ENCODE measurements at regions not wholly inside any gene's neighbourhood (a gene's known extent, or its start where the extent isn't known, plus 50 kb on each side); places are given as distances from the start of the nearest gene placed in this dataset.

GRCh38 chr3:67875858-67876257, 221.4 kb upstream of the SUCLG2 start:
- DNase-seq (ENCODE audit: low spot score) = no peak

GRCh38 chr3:67875338-67875737, 220.9 kb upstream of the SUCLG2 start:
- DNase-seq (ENCODE audit: low spot score) = no peak

GRCh38 chr3:67870477-67870876, 216.1 kb upstream of the SUCLG2 start:
- DNase-seq (ENCODE audit: low spot score) = no peak

GRCh38 chr3:67866571-67866970, 212.2 kb upstream of the SUCLG2 start:
- DNase-seq (ENCODE audit: low spot score) = peak; percentile 7

GRCh38 chr3:67864587-67865183, 210.3 kb upstream of the SUCLG2 start:
- DNase-seq (ENCODE audit: low spot score) = no peak

GRCh38 chr3:67863869-67864268, 209.5 kb upstream of the SUCLG2 start:
- no peak for DNase-seq (ENCODE audit: low spot score)

GRCh38 chr3:67860429-67860828, 206.0 kb upstream of the SUCLG2 start:
- no peak for DNase-seq (ENCODE audit: low spot score)

- DNase-seq (ENCODE audit: low spot score) = no peak
Measured at GRCh38 chr3:67858492-67858891, 204.1 kb upstream of the SUCLG2 start.

- no peak for DNase-seq (ENCODE audit: low spot score)
Measured at GRCh38 chr3:67856718-67857117, 202.3 kb upstream of the SUCLG2 start.

- DNase-seq (ENCODE audit: low spot score) = no peak
Measured at GRCh38 chr3:67854663-67855062, 200.3 kb upstream of the SUCLG2 start.

GRCh38 chr3:67853520-67853919, 199.1 kb upstream of the SUCLG2 start:
- DNase-seq (ENCODE audit: low spot score) = no peak

GRCh38 chr3:67848299-67848698, 193.9 kb upstream of the SUCLG2 start:
- no peak for DNase-seq (ENCODE audit: low spot score)

GRCh38 chr3:67846166-67846565, 191.8 kb upstream of the SUCLG2 start:
- DNase-seq (ENCODE audit: low spot score) = no peak

GRCh38 chr3:67832817-67833216, 178.4 kb upstream of the SUCLG2 start:
- no peak for DNase-seq (ENCODE audit: low spot score)

- no peak for DNase-seq (ENCODE audit: low spot score)
Measured at GRCh38 chr3:67831262-67831661, 176.8 kb upstream of the SUCLG2 start.

GRCh38 chr3:67828486-67829010, 174.1 kb upstream of the SUCLG2 start:
- DNase-seq (ENCODE audit: low spot score) = no peak

GRCh38 chr3:67821135-67821534, 166.7 kb upstream of the SUCLG2 start:
- no peak for DNase-seq (ENCODE audit: low spot score)

GRCh38 chr3:67819447-67819846, 165.0 kb upstream of the SUCLG2 start:
- no peak for DNase-seq (ENCODE audit: low spot score)

- no peak for DNase-seq (ENCODE audit: low spot score)
Measured at GRCh38 chr3:67809370-67809935, 155.0 kb upstream of the SUCLG2 start.

GRCh38 chr3:67808906-67809305, 154.5 kb upstream of the SUCLG2 start:
- DNase-seq (ENCODE audit: low spot score) = no peak

- peak; percentile 17 for DNase-seq (ENCODE audit: low spot score)
Measured at GRCh38 chr3:67804578-67804977, 150.2 kb upstream of the SUCLG2 start.

GRCh38 chr3:67804089-67804488, 149.7 kb upstream of the SUCLG2 start:
- no peak for DNase-seq (ENCODE audit: low spot score)

- DNase-seq (ENCODE audit: low spot score) = no peak
Measured at GRCh38 chr3:67798412-67798811, 144.0 kb upstream of the SUCLG2 start.

GRCh38 chr3:67791620-67792019, 137.2 kb upstream of the SUCLG2 start:
- no peak for DNase-seq (ENCODE audit: low spot score)
